ENCODE measurements at regions not wholly inside any gene's neighbourhood (a gene's known extent, or its start where the extent isn't known, plus 50 kb on each side); places are given as distances from the start of the nearest gene placed in this dataset.
A peak's percentile ranks its signal among the peaks of the same experiment; 100 is the strongest.

DNA sequence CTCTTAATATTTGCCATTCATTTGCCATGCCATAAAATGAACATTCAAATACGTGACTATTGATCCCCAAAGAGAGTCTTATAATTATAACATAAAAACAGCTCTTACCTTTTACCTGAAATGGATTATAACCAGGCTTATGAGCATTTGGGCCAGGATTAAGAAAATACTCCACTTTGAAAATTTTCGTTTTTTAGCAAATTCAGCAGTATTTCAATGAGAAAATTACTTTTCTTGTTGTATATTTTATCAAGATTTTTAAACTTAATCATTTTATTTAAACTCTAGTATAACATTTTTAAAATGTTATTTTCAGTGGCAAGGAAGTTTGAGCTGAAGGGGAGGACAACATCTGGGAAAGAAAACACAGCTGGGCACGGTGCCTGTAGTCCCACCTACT lies 59.0 kb upstream of the RAPGEF2 start:
- H3K27me3 ChIP-seq (ENCODE audit: control insufficient read depth in 1 of 2, insufficient read depth in 1 of 2, low read length in 2 of 2), result no peaks in the 10 kb centered on the region
- no peak overlapping the region for H2BK15ac ChIP-seq (ENCODE audit: low read depth, poor library complexity, severe bottlenecking)
- H3K18ac ChIP-seq (ENCODE audit: low read depth in 1 of 2, low read length in 2 of 2), result no peak overlapping the region
- H2BK5ac ChIP-seq (ENCODE audit: low read depth, low read length, poor library complexity, severe bottlenecking), result no peak overlapping the region
- H3K4ac ChIP-seq (ENCODE audit: low read depth in 1 of 2, low read length in 2 of 2), result no peak overlapping the region
- no peak overlapping the region for H3K14ac ChIP-seq (ENCODE audit: low read length in 2 of 2)
- H3K36me3 ChIP-seq (ENCODE audit: control insufficient read depth in 1 of 2, insufficient read depth in 2 of 2, low read depth in 1 of 2, low read length in 2 of 2), result no peaks in the 10 kb centered on the region
- no peak for DNase-seq
- no peaks in the 10 kb centered on the region for H3K9me3 ChIP-seq (ENCODE audit: control insufficient read depth, low read length)
- no peak overlapping the region for H3K4me3 ChIP-seq (ENCODE audit: insufficient read depth in 1 of 2, low read depth in 1 of 2, low read length in 2 of 2)
- H4K91ac ChIP-seq (ENCODE audit: low read length), result no peak overlapping the region
- no peak overlapping the region for H3K23ac ChIP-seq (ENCODE audit: low read length in 2 of 2)
- no peaks in the 10 kb centered on the region for H3K4me1 ChIP-seq (ENCODE audit: control insufficient read depth, insufficient read depth, low read depth, low read length)
- H4K8ac ChIP-seq (ENCODE audit: low read length), result no peak overlapping the region
- H2AFZ ChIP-seq (ENCODE audit: low read depth, low read length), result no peak overlapping the region
- H2BK12ac ChIP-seq (ENCODE audit: low read length in 2 of 2), result no peak overlapping the region
- H3K79me1 ChIP-seq (replicated peaks; ENCODE audit: low read length, poor library complexity, severe bottlenecking), result no peaks in the 10 kb centered on the region
- no peak overlapping the region for H2BK120ac ChIP-seq (ENCODE audit: low read depth, low read length)
- no peak overlapping the region for H3K4me2 ChIP-seq (ENCODE audit: low read length, poor library complexity, severe bottlenecking)
- no peak overlapping the region for H3K27ac ChIP-seq (ENCODE audit: low read length, poor library complexity, severe bottlenecking)
- no peak overlapping the region for H3K9ac ChIP-seq (ENCODE audit: low read length)
- WGBS, result 81% methylated on average over 2 of the region's 3 CpGs
- no peak overlapping the region for H2AK5ac ChIP-seq (ENCODE audit: low read length, severe bottlenecking)

DNA sequence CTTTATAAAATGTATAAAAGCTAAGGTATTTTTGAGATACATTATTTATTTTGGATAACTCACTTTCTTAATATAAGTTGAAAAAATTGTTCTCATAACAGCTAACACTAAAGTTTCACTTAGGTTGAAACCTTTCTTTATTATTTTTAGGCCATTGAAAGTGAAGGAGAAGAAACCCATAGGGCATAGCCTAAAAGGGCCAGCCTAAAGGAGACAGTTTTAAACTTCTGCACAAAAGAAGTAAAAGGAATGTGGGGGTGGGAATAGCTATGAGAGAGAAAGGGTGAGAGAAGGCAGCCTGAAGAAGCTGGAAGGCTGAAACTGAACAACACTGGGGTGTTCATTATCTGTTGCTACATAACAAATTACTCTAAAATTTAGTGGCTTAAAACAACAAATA lies 57.6 kb upstream of the RAPGEF2 start:
- H3K18ac ChIP-seq (ENCODE audit: low read depth in 1 of 2, low read length in 2 of 2), result no peak overlapping the region

GRCh38 chr4:159046683-159047082 lies 56.2 kb upstream of the RAPGEF2 start:
- WGBS, result 86% methylated on average over 4 of the region's 6 CpGs
- Histone ChIP-seq H2BK5ac (ENCODE audit: low read depth, low read length, poor library complexity, severe bottlenecking) (no peak overlapping the region), H3K18ac (ENCODE audit: low read depth in 1 of 2, low read length in 2 of 2) (no peak overlapping the region), H3K9me3 (ENCODE audit: control insufficient read depth, low read length) (no peaks in the 10 kb centered on the region), H4K8ac (ENCODE audit: low read length) (no peak overlapping the region), H3K79me1 (replicated peaks; ENCODE audit: low read length, poor library complexity, severe bottlenecking) (no peaks in the 10 kb centered on the region), H2AFZ (ENCODE audit: low read depth, low read length) (no peak overlapping the region), H2BK12ac (ENCODE audit: low read length in 2 of 2) (peak overlapping the region in 1 of 2 experiments; percentile 42), H3K4me1 (ENCODE audit: control insufficient read depth, insufficient read depth, low read depth, low read length) (peaks cover under 1% of the 10 kb centered on the region), H2BK15ac (ENCODE audit: low read depth, poor library complexity, severe bottlenecking) (no peak overlapping the region), H3K27ac (ENCODE audit: low read length, poor library complexity, severe bottlenecking) (no peak overlapping the region), H3K36me3 (ENCODE audit: control insufficient read depth in 1 of 2, insufficient read depth in 2 of 2, low read depth in 1 of 2, low read length in 2 of 2) (no peaks in the 10 kb centered on the region), H2BK120ac (ENCODE audit: low read depth, low read length) (no peak overlapping the region), H3K4me3 (ENCODE audit: insufficient read depth in 1 of 2, low read depth in 1 of 2, low read length in 2 of 2) (no peak overlapping the region), H3K9ac (ENCODE audit: low read length) (no peak overlapping the region), H2AK5ac (ENCODE audit: low read length, severe bottlenecking) (no peak overlapping the region), H3K4me2 (ENCODE audit: low read length, poor library complexity, severe bottlenecking) (no peak overlapping the region), H3K27me3 (ENCODE audit: control insufficient read depth in 1 of 2, insufficient read depth in 1 of 2, low read length in 2 of 2) (no peaks in the 10 kb centered on the region), H3K14ac (ENCODE audit: low read length in 2 of 2) (no peak overlapping the region), H4K91ac (ENCODE audit: low read length) (no peak overlapping the region), H3K4ac (ENCODE audit: low read depth in 1 of 2, low read length in 2 of 2) (no peak overlapping the region), H3K23ac (ENCODE audit: low read length in 2 of 2) (no peak overlapping the region)
- peak; percentile 6 for DNase-seq

More for the DNA sequence above, 57.6 kb upstream of the RAPGEF2 start:
- no peak overlapping the region for H3K4me2 ChIP-seq (ENCODE audit: low read length, poor library complexity, severe bottlenecking)
- no peak overlapping the region for H3K9ac ChIP-seq (ENCODE audit: low read length)
- H2AFZ ChIP-seq (ENCODE audit: low read depth, low read length), result no peak overlapping the region
- no peak overlapping the region for H4K91ac ChIP-seq (ENCODE audit: low read length)
- H3K4me1 ChIP-seq (ENCODE audit: control insufficient read depth, insufficient read depth, low read depth, low read length), result no peaks in the 10 kb centered on the region
- no peaks in the 10 kb centered on the region for H3K27me3 ChIP-seq (ENCODE audit: control insufficient read depth in 1 of 2, insufficient read depth in 1 of 2, low read length in 2 of 2)
- H3K4me3 ChIP-seq (ENCODE audit: insufficient read depth in 1 of 2, low read depth in 1 of 2, low read length in 2 of 2), result no peak overlapping the region
- H4K8ac ChIP-seq (ENCODE audit: low read length), result no peak overlapping the region
- no peak overlapping the region for H2BK15ac ChIP-seq (ENCODE audit: low read depth, poor library complexity, severe bottlenecking)
- H3K79me1 ChIP-seq (replicated peaks; ENCODE audit: low read length, poor library complexity, severe bottlenecking), result no peaks in the 10 kb centered on the region
- H3K23ac ChIP-seq (ENCODE audit: low read length in 2 of 2), result no peak overlapping the region
- H3K4ac ChIP-seq (ENCODE audit: low read depth in 1 of 2, low read length in 2 of 2), result no peak overlapping the region
- H3K9me3 ChIP-seq (ENCODE audit: control insufficient read depth, low read length), result no peaks in the 10 kb centered on the region
- no peak overlapping the region for H3K27ac ChIP-seq (ENCODE audit: low read length, poor library complexity, severe bottlenecking)
- H2BK120ac ChIP-seq (ENCODE audit: low read depth, low read length), result no peak overlapping the region
- no peak overlapping the region for H2BK12ac ChIP-seq (ENCODE audit: low read length in 2 of 2)
- H2BK5ac ChIP-seq (ENCODE audit: low read depth, low read length, poor library complexity, severe bottlenecking), result no peak overlapping the region
- DNase-seq, result no peak
- no peak overlapping the region for H3K14ac ChIP-seq (ENCODE audit: low read length in 2 of 2)
- no peaks in the 10 kb centered on the region for H3K36me3 ChIP-seq (ENCODE audit: control insufficient read depth in 1 of 2, insufficient read depth in 2 of 2, low read depth in 1 of 2, low read length in 2 of 2)
- H2AK5ac ChIP-seq (ENCODE audit: low read length, severe bottlenecking), result no peak overlapping the region

DNA sequence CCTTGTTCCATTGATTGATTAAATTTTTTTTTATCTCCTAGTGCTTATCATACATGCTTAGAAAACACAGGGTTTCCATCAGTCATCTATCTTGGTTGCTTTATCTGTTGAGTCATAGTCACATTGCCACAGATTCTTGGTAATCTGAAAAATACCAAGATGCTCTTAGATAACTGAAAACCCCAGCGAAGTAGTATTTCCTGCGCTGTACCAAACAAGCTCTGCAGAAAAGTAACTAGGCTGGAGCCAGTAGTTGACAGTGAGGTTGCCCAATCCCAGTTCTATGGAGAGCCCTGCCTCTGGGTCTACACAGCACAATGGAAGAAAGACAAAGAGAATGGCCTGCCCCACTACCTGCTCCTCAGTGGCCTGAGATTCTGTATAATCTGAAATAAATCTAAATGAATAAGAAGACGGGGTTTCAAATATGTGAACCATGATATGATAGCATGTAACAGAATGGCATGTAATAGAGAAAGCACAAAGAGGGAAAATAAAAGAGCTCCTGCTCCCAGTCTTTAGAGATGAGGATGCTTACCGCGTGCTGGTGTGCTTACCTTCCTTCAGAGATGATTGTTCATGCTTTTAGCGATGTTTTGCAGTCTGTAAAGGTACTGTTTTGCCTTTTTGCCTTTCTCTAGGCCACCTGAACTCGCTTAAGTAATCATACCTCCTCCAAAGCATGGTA lies 55.3 kb upstream of the RAPGEF2 start:
- H3K14ac ChIP-seq (ENCODE audit: low read length in 2 of 2), result no peak overlapping the region
- H3K9ac ChIP-seq (ENCODE audit: low read length), result peak overlapping the region; percentile 67
- H2BK15ac ChIP-seq (ENCODE audit: low read depth, poor library complexity, severe bottlenecking), result no peak overlapping the region
- peak overlapping the region in 1 of 2 experiments; percentile 93 for H2BK12ac ChIP-seq (ENCODE audit: low read length in 2 of 2)
- peak overlapping the region; percentile 5 to 86 for H3K18ac ChIP-seq (ENCODE audit: low read depth in 1 of 2, low read length in 2 of 2)
- no peak overlapping the region for H2BK120ac ChIP-seq (ENCODE audit: low read depth, low read length)
- WGBS, result 82% methylated on average over 7 of the region's 7 CpGs
- no peak overlapping the region for H3K4me2 ChIP-seq (ENCODE audit: low read length, poor library complexity, severe bottlenecking)
- no peak overlapping the region for H3K23ac ChIP-seq (ENCODE audit: low read length in 2 of 2)
- H3K4me1 ChIP-seq (ENCODE audit: control insufficient read depth, insufficient read depth, low read depth, low read length), result peaks cover 1% of the 10 kb centered on the region
- no peaks in the 10 kb centered on the region for H3K9me3 ChIP-seq (ENCODE audit: control insufficient read depth, low read length)
- no peak overlapping the region for H3K27ac ChIP-seq (ENCODE audit: low read length, poor library complexity, severe bottlenecking)
- no peak overlapping the region for H2AK5ac ChIP-seq (ENCODE audit: low read length, severe bottlenecking)
- no peak overlapping the region for H2BK5ac ChIP-seq (ENCODE audit: low read depth, low read length, poor library complexity, severe bottlenecking)
- peak overlapping the region; percentile 8 for H4K91ac ChIP-seq (ENCODE audit: low read length)
- no peaks in the 10 kb centered on the region for H3K27me3 ChIP-seq (ENCODE audit: control insufficient read depth in 1 of 2, insufficient read depth in 1 of 2, low read length in 2 of 2)
- H4K8ac ChIP-seq (ENCODE audit: low read length), result no peak overlapping the region
- peak; percentile 70 for DNase-seq
- H3K36me3 ChIP-seq (ENCODE audit: control insufficient read depth in 1 of 2, insufficient read depth in 2 of 2, low read depth in 1 of 2, low read length in 2 of 2), result no peaks in the 10 kb centered on the region
- H3K79me1 ChIP-seq (replicated peaks; ENCODE audit: low read length, poor library complexity, severe bottlenecking), result no peaks in the 10 kb centered on the region
- no peak overlapping the region for H3K4me3 ChIP-seq (ENCODE audit: insufficient read depth in 1 of 2, low read depth in 1 of 2, low read length in 2 of 2)
- H3K4ac ChIP-seq (ENCODE audit: low read depth in 1 of 2, low read length in 2 of 2), result no peak overlapping the region
- no peak overlapping the region for H2AFZ ChIP-seq (ENCODE audit: low read depth, low read length)

Data from mesenchymal stem cell (in vitro differentiated cells and primary cell).